ENCODE measurements at regions not wholly inside any gene's neighbourhood (a gene's known extent, or its start where the extent isn't known, plus 50 kb on each side); places are given as distances from the start of the nearest gene placed in this dataset.
A peak's percentile ranks its signal among the peaks of the same experiment; 100 is the strongest.

- TF ChIP-seq RREB1 (CRISPR knock-in tag; IDR thresholded peaks at IDR 0.05) (no peak), ZNF239 (CRISPR knock-in tag; IDR thresholded peaks at IDR 0.05) (peak; percentile 69), ZNF316 (IDR thresholded peaks at IDR 0.05) (no peak), ZNF583 (CRISPR knock-in tag; IDR thresholded peaks at IDR 0.05) (0 out of 2 replicates have a peak, but pooled peaks have one; percentile 42)
Measured at GRCh38 chr5:159417170-159417569, 86.9 kb upstream of the IL12B start (continued).

- CTCF ChIA-PET (ENCODE audit: low intra/inter-chr PET ratio) = no interaction called here
- 0% methylated on average over 5 of the region's 5 CpGs for WGBS (ENCODE audit: insufficient coverage, low coverage, missing lambda C conversion rate)
- no peak for FAIRE-seq
Measured at GRCh38 chr5:159419576-159419975, 89.3 kb upstream of the IL12B start.

More at GRCh38 chr5:159419576-159419975, 89.3 kb upstream of the IL12B start:
- TF ChIP-seq ZNF3 (CRISPR knock-in tag; IDR thresholded peaks at IDR 0.05) (no peak), MTA3 (IDR thresholded peaks at IDR 0.05; ENCODE audit: borderline replicate concordance) (no peak), NFIC (IDR thresholded peaks at IDR 0.05) (peak; percentile 78), ETV6 (IDR thresholded peaks at IDR 0.05; ENCODE audit: borderline replicate concordance in 1 of 2, low read depth in 2 of 2, low read length in 1 of 2) (no peak), ETV6 (CRISPR knock-in tag; IDR thresholded peaks at IDR 0.05; ENCODE audit: borderline replicate concordance) (no peak)
- no TSS peak for BruUV-seq (replicated peaks)
- H3K9me1 ChIP-seq (ENCODE audit: control insufficient read depth, insufficient read depth, low read length) = no peaks in the 10 kb centered on the region
- H3K4me3 ChIP-seq = no peak overlapping the region
- peaks cover 0 to 4% of the 10 kb centered on the region in 2 experiments; a peak in 1 of 5 replicates for H3K27me3 ChIP-seq (ENCODE audit: control insufficient read depth in 2 of 2, insufficient read depth in 2 of 2, low read length in 2 of 2)
- H3K79me2 ChIP-seq (ENCODE audit: control insufficient read depth, insufficient read depth, low read length) = no peaks in the 10 kb centered on the region
- in situ Hi-C loops (cut with MboI) = no loop called here
- no peaks in the 10 kb centered on the region for H4K20me1 ChIP-seq (replicated peaks; ENCODE audit: control insufficient read depth, insufficient read depth, low read length)
- H3K9ac ChIP-seq (ENCODE audit: insufficient read depth in 1 of 2, low read depth in 2 of 2, low read length in 2 of 2) = no peak overlapping the region
- no peak overlapping the region for H3K27ac ChIP-seq (ENCODE audit: extremely low read depth, low read depth, low read length)
- DNase-seq (ENCODE audit: extremely low read depth in 1 of 4, low spot score in 3 of 4) (peak in 3 of 4 experiments; percentile 5 to 41 (median 32)), ATAC-seq (peak; percentile 32; the same call in 2 of the 3 replicates)
- POLR2A ChIA-PET = interaction anchor here (0.7 kb wide), 1 partner anchor 641 kb away, joined by 3 read pairs; no protein-coding TSS in a partner anchor
- no peaks in the 10 kb centered on the region for H3K9me3 ChIP-seq (replicated peaks; ENCODE audit: control insufficient read depth, insufficient read depth, low read depth, low read length)
- H3K4me2 ChIP-seq (ENCODE audit: insufficient read depth, low read length) = no peak overlapping the region
- H2AFZ ChIP-seq (ENCODE audit: low read depth, low read length) = no peak overlapping the region
- no peaks in the 10 kb centered on the region for H3K36me3 ChIP-seq (ENCODE audit: control insufficient read depth, insufficient read depth, low read length)
- no peaks in the 10 kb centered on the region for H3K4me1 ChIP-seq (replicated peaks in 1 of 2; ENCODE audit: control insufficient read depth in 2 of 2, insufficient read depth in 2 of 2, low read length in 2 of 2)
- intact Hi-C loops (cut with micrococcal nuclease) = no loop called here
